ENCODE measurements at regions not wholly inside any gene's neighbourhood (a gene's known extent, or its start where the extent isn't known, plus 50 kb on each side); places are given as distances from the start of the nearest gene placed in this dataset.

DNA sequence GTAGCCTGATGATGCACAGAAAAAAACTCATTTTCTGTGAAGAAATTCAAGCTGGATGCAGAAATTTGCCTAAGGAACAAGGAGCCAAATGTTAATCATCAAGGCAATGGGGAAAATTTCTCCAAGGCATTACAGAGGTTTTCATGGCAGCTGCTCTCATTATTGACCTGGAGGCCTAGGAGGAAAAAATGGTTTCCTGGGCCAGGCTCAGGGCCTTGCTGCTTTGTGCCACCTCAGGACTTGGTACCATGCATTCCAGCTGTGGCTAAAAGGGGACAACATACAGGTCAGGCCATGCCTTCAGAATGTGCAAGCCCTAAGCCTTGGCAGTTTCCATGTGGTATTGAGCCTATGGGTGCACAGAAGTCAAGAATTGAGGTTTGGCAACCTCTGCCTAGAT is 1320.1 kb upstream of the MIR17HG start:
- TF ChIP-seq POLR2A (IDR thresholded peaks at IDR 0.05), result no peak
- TF ChIP-seq, protein P1, sequence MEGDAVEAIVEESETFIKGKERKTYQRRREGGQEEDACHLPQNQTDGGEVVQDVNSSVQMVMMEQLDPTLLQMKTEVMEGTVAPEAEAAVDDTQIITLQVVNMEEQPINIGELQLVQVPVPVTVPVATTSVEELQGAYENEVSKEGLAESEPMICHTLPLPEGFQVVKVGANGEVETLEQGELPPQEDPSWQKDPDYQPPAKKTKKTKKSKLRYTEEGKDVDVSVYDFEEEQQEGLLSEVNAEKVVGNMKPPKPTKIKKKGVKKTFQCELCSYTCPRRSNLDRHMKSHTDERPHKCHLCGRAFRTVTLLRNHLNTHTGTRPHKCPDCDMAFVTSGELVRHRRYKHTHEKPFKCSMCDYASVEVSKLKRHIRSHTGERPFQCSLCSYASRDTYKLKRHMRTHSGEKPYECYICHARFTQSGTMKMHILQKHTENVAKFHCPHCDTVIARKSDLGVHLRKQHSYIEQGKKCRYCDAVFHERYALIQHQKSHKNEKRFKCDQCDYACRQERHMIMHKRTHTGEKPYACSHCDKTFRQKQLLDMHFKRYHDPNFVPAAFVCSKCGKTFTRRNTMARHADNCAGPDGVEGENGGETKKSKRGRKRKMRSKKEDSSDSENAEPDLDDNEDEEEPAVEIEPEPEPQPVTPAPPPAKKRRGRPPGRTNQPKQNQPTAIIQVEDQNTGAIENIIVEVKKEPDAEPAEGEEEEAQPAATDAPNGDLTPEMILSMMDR (IDR thresholded peaks at IDR 0.05), result no peak

Data from thyroid gland (tissue), 4 donors.